Activated CD4-positive, alpha-beta T cell treated with anti-CD3 and anti-CD28 coated beads, Interleukin-2, amount 10 ng/mL, durations not matched to agents 7 days and 5 days (primary cell): ENCODE measurements at regions not wholly inside any gene's neighbourhood (a gene's known extent, or its start where the extent isn't known, plus 50 kb on each side); places are given as distances from the start of the nearest gene placed in this dataset.
A peak's percentile ranks its signal among the peaks of the same experiment; 100 is the strongest.
"Not testable (repeated sequence)": the region's sequence is repeated elsewhere in the genome, so short reads cannot be mapped to it uniquely, and the experiment has no call there.

ENCODE experiments used
- CTCF ChIA-PET: fragments of 350-600 bp; sonication (Branson Sonifier 250); formaldehyde crosslinking; loops from one replicate; lab custom pipeline; 2021; ENCODE audit warnings: antibody characterized with exemption; lab: Charles Lee
- POLR2A ChIA-PET: fragments of 350-600 bp; sonication (Branson Sonifier 250); formaldehyde crosslinking; loops from one replicate; lab custom pipeline; 2021; ENCODE audit warnings: antibody characterized with exemption; lab: Charles Lee
- DNase-seq: peaks from one replicate; pipeline ENCODE4 v3.0.0-alpha.2; 2020
- H3K27ac Mint-ChIP-seq: one replicate; pipeline ENCODE4 v1.8.0; 2021; ENCODE audit warnings: mild to moderate bottlenecking, moderate library complexity, mixed read lengths
- H3K27me3 Mint-ChIP-seq: one replicate; pipeline ENCODE4 v1.8.0; 2021; ENCODE audit warnings: mixed read lengths
- H3K36me3 Mint-ChIP-seq: one replicate; pipeline ENCODE4 v1.8.0; 2021; ENCODE audit warnings: low read depth, mixed read lengths
- H3K4me1 Mint-ChIP-seq: one replicate; pipeline ENCODE4 v1.8.0; 2021; ENCODE audit warnings: mixed read lengths
- H3K4me3 Mint-ChIP-seq: one replicate; pipeline ENCODE4 v1.8.0; 2021; ENCODE audit warnings: mild to moderate bottlenecking, moderate library complexity, mixed read lengths
- H3K9me3 Mint-ChIP-seq: one replicate; pipeline ENCODE4 v1.8.0; 2021; ENCODE audit warnings: mixed read lengths

GRCh38 chr13:60261432-60262351, 98.0 kb upstream of the DIAPH3 start:
- Mint-ChIP-seq H3K9me3 (peaks cover 2% of the 10 kb centered on the region), H3K27me3 (peaks cover 7% of the 10 kb centered on the region), H3K4me1 (no peaks in the 10 kb centered on the region), H3K4me3 (no peak overlapping the region), H3K36me3 (no peaks in the 10 kb centered on the region), H3K27ac (no peak overlapping the region)
- POLR2A ChIA-PET = no interaction called here
- CTCF ChIA-PET = no interaction called here
- DNase-seq = no peak

- H3K27me3 Mint-ChIP-seq = peaks cover 7% of the 10 kb centered on the region
- CTCF ChIA-PET = no interaction called here
- H3K36me3 Mint-ChIP-seq = no peaks in the 10 kb centered on the region
- no peak for DNase-seq
- H3K27ac Mint-ChIP-seq = no peak overlapping the region
- peaks cover 2% of the 10 kb centered on the region for H3K9me3 Mint-ChIP-seq
- H3K4me3 Mint-ChIP-seq = no peak overlapping the region
- H3K4me1 Mint-ChIP-seq = no peaks in the 10 kb centered on the region
- POLR2A ChIA-PET = no interaction called here
Measured at GRCh38 chr13:60265566-60265965, 101.8 kb upstream of the DIAPH3 start.

GRCh38 chr13:60267498-60268202, 103.9 kb upstream of the DIAPH3 start:
- Mint-ChIP-seq H3K27me3 (peaks cover 4% of the 10 kb centered on the region), H3K4me1 (no peaks in the 10 kb centered on the region), H3K9me3 (no peaks in the 10 kb centered on the region), H3K36me3 (no peaks in the 10 kb centered on the region), H3K4me3 (no peak overlapping the region), H3K27ac (no peak overlapping the region)
- POLR2A ChIA-PET = no interaction called here
- peak; percentile 19 for DNase-seq
- CTCF ChIA-PET = no interaction called here

- Mint-ChIP-seq H3K9me3 (no peaks in the 10 kb centered on the region), H3K4me3 (no peak overlapping the region), H3K27ac (no peak overlapping the region), H3K36me3 (no peaks in the 10 kb centered on the region), H3K27me3 (peaks cover 4% of the 10 kb centered on the region), H3K4me1 (no peaks in the 10 kb centered on the region)
- no peak for DNase-seq
- ChIA-PET CTCF (no interaction called here), POLR2A (no interaction called here)
Measured at GRCh38 chr13:60268203-60268555, 104.5 kb upstream of the DIAPH3 start.

GRCh38 chr13:60273971-60274527, 110.3 kb upstream of the DIAPH3 start:
- Mint-ChIP-seq H3K36me3 (no peaks in the 10 kb centered on the region), H3K27ac (no peak overlapping the region), H3K4me1 (no peaks in the 10 kb centered on the region), H3K27me3 (peaks cover 16% of the 10 kb centered on the region), H3K9me3 (no peaks in the 10 kb centered on the region), H3K4me3 (no peak overlapping the region)
- no peak for DNase-seq
- POLR2A ChIA-PET = no interaction called here
- CTCF ChIA-PET = no interaction called here

- Mint-ChIP-seq H3K36me3 (no peaks in the 10 kb centered on the region), H3K27ac (no peak overlapping the region)
Measured at GRCh38 chr13:60274655-60275054, 110.9 kb upstream of the DIAPH3 start.

GRCh38 chr13:60275208-60275607, 111.5 kb upstream of the DIAPH3 start:
- CTCF ChIA-PET = no interaction called here
- POLR2A ChIA-PET = no interaction called here
- no peak for DNase-seq
- Mint-ChIP-seq H3K4me3 (no peak overlapping the region), H3K4me1 (no peaks in the 10 kb centered on the region), H3K27ac (no peak overlapping the region), H3K27me3 (peaks cover 17% of the 10 kb centered on the region), H3K36me3 (no peaks in the 10 kb centered on the region), H3K9me3 (no peaks in the 10 kb centered on the region)

More at GRCh38 chr13:60274655-60275054, 110.9 kb upstream of the DIAPH3 start:
- no peak for DNase-seq
- H3K9me3 Mint-ChIP-seq = no peaks in the 10 kb centered on the region
- H3K4me1 Mint-ChIP-seq = no peaks in the 10 kb centered on the region
- CTCF ChIA-PET = no interaction called here
- peaks cover 17% of the 10 kb centered on the region for H3K27me3 Mint-ChIP-seq
- POLR2A ChIA-PET = no interaction called here
- no peak overlapping the region for H3K4me3 Mint-ChIP-seq

- CTCF ChIA-PET, H3K4me1 Mint-ChIP-seq, POLR2A ChIA-PET, H3K4me3 Mint-ChIP-seq, H3K9me3 Mint-ChIP-seq, DNase-seq, H3K27ac Mint-ChIP-seq, H3K36me3 Mint-ChIP-seq: not testable (repeated sequence)
- H3K27me3 Mint-ChIP-seq = peaks cover 13% of the 10 kb centered on the region
Measured at GRCh38 chr13:60280524-60280923, 116.5 kb upstream of the TDRD3 start.

GRCh38 chr13:60282186-60282585, 114.8 kb upstream of the TDRD3 start:
- CTCF ChIA-PET = no interaction called here
- peaks cover 13% of the 10 kb centered on the region for H3K27me3 Mint-ChIP-seq
- H3K4me3 Mint-ChIP-seq = no peak overlapping the region
- H3K4me1 Mint-ChIP-seq = no peaks in the 10 kb centered on the region
- no peak overlapping the region for H3K27ac Mint-ChIP-seq
- POLR2A ChIA-PET = no interaction called here
- no peaks in the 10 kb centered on the region for H3K9me3 Mint-ChIP-seq
- H3K36me3 Mint-ChIP-seq = no peaks in the 10 kb centered on the region
- no peak for DNase-seq

- CTCF ChIA-PET = no interaction called here
- Mint-ChIP-seq H3K36me3 (no peaks in the 10 kb centered on the region), H3K4me1 (no peaks in the 10 kb centered on the region), H3K4me3 (no peak overlapping the region), H3K9me3 (no peaks in the 10 kb centered on the region), H3K27ac (no peak overlapping the region), H3K27me3 (peaks cover 11% of the 10 kb centered on the region)
- DNase-seq = no peak
- POLR2A ChIA-PET = no interaction called here
Measured at GRCh38 chr13:60282708-60283107, 114.3 kb upstream of the TDRD3 start.

- DNase-seq = no peak
- Mint-ChIP-seq H3K4me3 (no peak overlapping the region), H3K27me3 (no peaks in the 10 kb centered on the region), H3K4me1 (no peaks in the 10 kb centered on the region), H3K36me3 (no peaks in the 10 kb centered on the region), H3K9me3 (no peaks in the 10 kb centered on the region), H3K27ac (no peak overlapping the region)
- CTCF ChIA-PET = interaction anchor here (0.7 kb wide), 1 partner anchor 71 kb away, joined by 3 read pairs; no protein-coding TSS in a partner anchor
- POLR2A ChIA-PET = no interaction called here
Measured at GRCh38 chr13:60286707-60287106, 110.3 kb upstream of the TDRD3 start.

- POLR2A ChIA-PET = no interaction called here
Measured at GRCh38 chr13:60288569-60288968, 108.5 kb upstream of the TDRD3 start.

GRCh38 chr13:60303166-60303565, 93.9 kb upstream of the TDRD3 start:
- ChIA-PET POLR2A (no interaction called here), CTCF (no interaction called here)
- Mint-ChIP-seq H3K27ac (no peak overlapping the region), H3K4me3 (no peak overlapping the region), H3K27me3 (peaks cover 26% of the 10 kb centered on the region), H3K4me1 (no peaks in the 10 kb centered on the region), H3K9me3 (no peaks in the 10 kb centered on the region), H3K36me3 (no peaks in the 10 kb centered on the region)
- no peak for DNase-seq

More at GRCh38 chr13:60288569-60288968, 108.5 kb upstream of the TDRD3 start:
- Mint-ChIP-seq H3K4me1 (no peaks in the 10 kb centered on the region), H3K9me3 (no peaks in the 10 kb centered on the region), H3K36me3 (no peaks in the 10 kb centered on the region), H3K27ac (no peak overlapping the region), H3K27me3 (peaks cover 2% of the 10 kb centered on the region), H3K4me3 (no peak overlapping the region)
- CTCF ChIA-PET = no interaction called here
- no peak for DNase-seq
